ENCODE measurements at regions not wholly inside any gene's neighbourhood (a gene's known extent, or its start where the extent isn't known, plus 50 kb on each side); places are given as distances from the start of the nearest gene placed in this dataset.
"Not testable (repeated sequence)": the region's sequence is repeated elsewhere in the genome, so short reads cannot be mapped to it uniquely, and the experiment has no call there.

- Histone ChIP-seq H3K79me2 (ENCODE audit: low read depth) (no peaks in the 10 kb centered on the region), H3K9me3 (ENCODE audit: insufficient read depth, low read depth) (no peaks in the 10 kb centered on the region), H2AFZ (no peak overlapping the region), H3K27ac (no peak overlapping the region), H3K36me3 (ENCODE audit: low read depth) (no peaks in the 10 kb centered on the region), H3K4me2 (no peak overlapping the region), H3K4me3 (no peak overlapping the region), H4K20me1 (ENCODE audit: insufficient read depth) (no peaks in the 10 kb centered on the region), H3F3A (ENCODE audit: insufficient read depth, low read depth) (no peaks in the 10 kb centered on the region), H3K4me1 (replicated peaks; ENCODE audit: insufficient read depth) (no peaks in the 10 kb centered on the region), H3K27me3 (ENCODE audit: insufficient read depth, low read depth) (no peaks in the 10 kb centered on the region), H3K9me2 (ENCODE audit: insufficient read depth) (no peaks in the 10 kb centered on the region)
- intact Hi-C loops (cut with micrococcal nuclease; ENCODE audit: unreplicated experiment) = no loop called here
- DNase-seq = no peak
- no TSS peak for BruUV-seq (replicated peaks)
- TF ChIP-seq CTCF (conservative IDR thresholded peaks at IDR 0.05) = no peak
- TF ChIP-seq EZH2 (IDR thresholded peaks at IDR 0.05; ENCODE audit: low read depth) = no peak
- POLR2A ChIA-PET (ENCODE audit: unreplicated experiment) = no interaction called here
- CTCF ChIA-PET = no interaction called here
These were observed 585.3 kb downstream of the GOLGA6L6 start for GRCh38 chr15:19956124-19956796.

GRCh38 chr15:19944261-19944888, 597.2 kb downstream of the GOLGA6L6 start:
- TF ChIP-seq CTCF (conservative IDR thresholded peaks at IDR 0.05) = no peak
- no peak for TF ChIP-seq EZH2 (IDR thresholded peaks at IDR 0.05; ENCODE audit: low read depth)
- no peak for DNase-seq
- no peak overlapping the region for H3K27ac ChIP-seq
- no peaks in the 10 kb centered on the region; the same call in 1 of the 2 replicates for H3K9me3 ChIP-seq (ENCODE audit: insufficient read depth, low read depth)
- intact Hi-C loops (cut with micrococcal nuclease; ENCODE audit: unreplicated experiment) = no loop called here
- H2AFZ ChIP-seq = no peak overlapping the region
- no peaks in the 10 kb centered on the region for H3K79me2 ChIP-seq (ENCODE audit: low read depth)
- H3K36me3 ChIP-seq (ENCODE audit: low read depth) = no peaks in the 10 kb centered on the region
- POLR2A ChIA-PET (ENCODE audit: unreplicated experiment) = no interaction called here
- CTCF ChIA-PET = no interaction called here
- H3K9me2 ChIP-seq (ENCODE audit: insufficient read depth) = no peaks in the 10 kb centered on the region
- H3K4me3 ChIP-seq = no peak overlapping the region
- H4K20me1 ChIP-seq (ENCODE audit: insufficient read depth) = no peaks in the 10 kb centered on the region
- H3K4me2 ChIP-seq = no peak overlapping the region
- H3F3A ChIP-seq (ENCODE audit: insufficient read depth, low read depth) = no peaks in the 10 kb centered on the region
- BruUV-seq (replicated peaks) = no TSS peak
- no peaks in the 10 kb centered on the region for H3K4me1 ChIP-seq (replicated peaks; ENCODE audit: insufficient read depth)
- H3K27me3 ChIP-seq (ENCODE audit: insufficient read depth, low read depth) = no peaks in the 10 kb centered on the region

- no TSS peak for BruUV-seq (replicated peaks)
- POLR2A ChIA-PET (ENCODE audit: unreplicated experiment) = no interaction called here
These were observed 598.1 kb downstream of the GOLGA6L6 start for GRCh38 chr15:19943515-19943914.

DNA sequence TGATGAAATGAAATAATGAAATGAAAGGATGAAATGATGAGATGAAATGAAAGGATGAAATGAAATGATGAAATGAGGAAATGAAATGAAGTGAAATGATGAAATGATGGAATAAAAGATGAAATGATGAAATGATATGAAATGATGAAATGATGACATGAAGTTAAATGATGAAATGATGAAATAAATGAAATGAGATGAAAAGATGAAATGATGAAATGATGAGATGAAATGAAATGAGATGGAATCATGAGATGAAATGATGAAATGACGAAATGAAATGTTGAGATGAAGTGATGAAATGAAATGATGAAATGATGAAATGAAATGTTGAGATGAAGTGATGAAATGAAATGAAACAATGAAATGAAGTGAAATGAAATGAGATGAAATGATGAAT, 638.3 kb downstream of the GOLGA6L6 start:
- H3F3A ChIP-seq (ENCODE audit: insufficient read depth, low read depth); H3K4me3 ChIP-seq; H3K27me3 ChIP-seq (ENCODE audit: insufficient read depth, low read depth); H3K4me2 ChIP-seq; intact Hi-C loops (cut with micrococcal nuclease; ENCODE audit: unreplicated experiment); POLR2A ChIA-PET (ENCODE audit: unreplicated experiment); H3K79me2 ChIP-seq (ENCODE audit: low read depth); H3K9me3 ChIP-seq (ENCODE audit: insufficient read depth, low read depth); H3K36me3 ChIP-seq (ENCODE audit: low read depth); CTCF ChIA-PET; H3K4me1 ChIP-seq (replicated peaks; ENCODE audit: insufficient read depth); H4K20me1 ChIP-seq (ENCODE audit: insufficient read depth); DNase-seq; H2AFZ ChIP-seq; BruUV-seq (replicated peaks); H3K27ac ChIP-seq; H3K9me2 ChIP-seq (ENCODE audit: insufficient read depth): not testable (repeated sequence)

More at GRCh38 chr15:19943515-19943914, 598.1 kb downstream of the GOLGA6L6 start:
- Histone ChIP-seq H3K27me3 (ENCODE audit: insufficient read depth, low read depth) (no peaks in the 10 kb centered on the region), H3F3A (ENCODE audit: insufficient read depth, low read depth) (no peaks in the 10 kb centered on the region), H4K20me1 (ENCODE audit: insufficient read depth) (no peaks in the 10 kb centered on the region), H3K4me1 (replicated peaks; ENCODE audit: insufficient read depth) (no peaks in the 10 kb centered on the region), H3K4me3 (no peak overlapping the region), H2AFZ (no peak overlapping the region), H3K9me3 (ENCODE audit: insufficient read depth, low read depth) (no peaks in the 10 kb centered on the region; the same call in 1 of the 2 replicates), H3K36me3 (ENCODE audit: low read depth) (no peaks in the 10 kb centered on the region), H3K9me2 (ENCODE audit: insufficient read depth) (no peaks in the 10 kb centered on the region), H3K79me2 (ENCODE audit: low read depth) (no peaks in the 10 kb centered on the region), H3K27ac (no peak overlapping the region), H3K4me2 (no peak overlapping the region)
- CTCF ChIA-PET = no interaction called here
- no peak for TF ChIP-seq CTCF (conservative IDR thresholded peaks at IDR 0.05)
- no peak for TF ChIP-seq EZH2 (IDR thresholded peaks at IDR 0.05; ENCODE audit: low read depth)
- no peak for DNase-seq
- intact Hi-C loops (cut with micrococcal nuclease; ENCODE audit: unreplicated experiment) = no loop called here

- intact Hi-C loops (cut with micrococcal nuclease; ENCODE audit: unreplicated experiment); H3K36me3 ChIP-seq (ENCODE audit: low read depth); H3K27me3 ChIP-seq (ENCODE audit: insufficient read depth, low read depth); BruUV-seq (replicated peaks); H3K4me3 ChIP-seq; H3K9me3 ChIP-seq (ENCODE audit: insufficient read depth, low read depth); H3K9me2 ChIP-seq (ENCODE audit: insufficient read depth); DNase-seq; H4K20me1 ChIP-seq (ENCODE audit: insufficient read depth); H3F3A ChIP-seq (ENCODE audit: insufficient read depth, low read depth); H2AFZ ChIP-seq; CTCF ChIA-PET; H3K27ac ChIP-seq; H3K79me2 ChIP-seq (ENCODE audit: low read depth); H3K4me1 ChIP-seq (replicated peaks; ENCODE audit: insufficient read depth); H3K4me2 ChIP-seq; POLR2A ChIA-PET (ENCODE audit: unreplicated experiment): not testable (repeated sequence)
These were observed 639.2 kb downstream of the GOLGA6L6 start for GRCh38 chr15:19902388-19902787.
